Large intestine (tissue), 3 donors: ENCODE measurements at regions not wholly inside any gene's neighbourhood (a gene's known extent, or its start where the extent isn't known, plus 50 kb on each side); places are given as distances from the start of the nearest gene placed in this dataset.
A peak's percentile ranks its signal among the peaks of the same experiment; 100 is the strongest.

ENCODE experiments used
- DNase-seq, 2 donors: peaks; one replicate each; pipeline versions ENCODE4 v3.0.0 to v3.0.0-alpha.2; 2013
- H3K27ac ChIP-seq: one replicate; pipeline ENCODE4 v1.5.1; 2013; ENCODE audit warnings: low read length
- H3K27me3 ChIP-seq: 2 replicates; pipeline ENCODE4 v1.6.1; 2013; ENCODE audit warnings: low read length; ENCODE audit not compliant: control insufficient read depth, insufficient read depth
- H3K36me3 ChIP-seq: 2 replicates; pipeline ENCODE4 v1.6.1; 2013; ENCODE audit warnings: low read length; ENCODE audit not compliant: control insufficient read depth, insufficient read depth
- H3K4me1 ChIP-seq: one replicate; pipeline ENCODE4 v1.6.1; 2013; ENCODE audit warnings: low read length; ENCODE audit not compliant: control insufficient read depth, insufficient read depth
- H3K4me3 ChIP-seq: one replicate; pipeline ENCODE4 v1.5.1; 2013; ENCODE audit warnings: low read length
- H3K9me3 ChIP-seq: one replicate; pipeline ENCODE4 v1.6.1; 2013; ENCODE audit warnings: mild to moderate bottlenecking, low read depth, low read length, moderate library complexity; ENCODE audit not compliant: control insufficient read depth
- WGBS: methylation state at CpG from one replicate; pipeline ENCODE4 v1.1.5; 2013; ENCODE audit warnings: low lambda C conversion rate; ENCODE audit not compliant: insufficient coverage; 5-methylcytosine and 5-hydroxymethylcytosine counted together

- H3K36me3 ChIP-seq, result no peaks in the 10 kb centered on the region
- no peak overlapping the region for H3K27ac ChIP-seq
- H3K4me3 ChIP-seq, result no peak overlapping the region
- no peak for DNase-seq
- no peaks in the 10 kb centered on the region for H3K4me1 ChIP-seq
- H3K27me3 ChIP-seq, result no peaks in the 10 kb centered on the region
- no peaks in the 10 kb centered on the region for H3K9me3 ChIP-seq
Observed at GRCh38 chr4:33162122-33162521, 2442.0 kb downstream of the PCDH7 start.

DNA sequence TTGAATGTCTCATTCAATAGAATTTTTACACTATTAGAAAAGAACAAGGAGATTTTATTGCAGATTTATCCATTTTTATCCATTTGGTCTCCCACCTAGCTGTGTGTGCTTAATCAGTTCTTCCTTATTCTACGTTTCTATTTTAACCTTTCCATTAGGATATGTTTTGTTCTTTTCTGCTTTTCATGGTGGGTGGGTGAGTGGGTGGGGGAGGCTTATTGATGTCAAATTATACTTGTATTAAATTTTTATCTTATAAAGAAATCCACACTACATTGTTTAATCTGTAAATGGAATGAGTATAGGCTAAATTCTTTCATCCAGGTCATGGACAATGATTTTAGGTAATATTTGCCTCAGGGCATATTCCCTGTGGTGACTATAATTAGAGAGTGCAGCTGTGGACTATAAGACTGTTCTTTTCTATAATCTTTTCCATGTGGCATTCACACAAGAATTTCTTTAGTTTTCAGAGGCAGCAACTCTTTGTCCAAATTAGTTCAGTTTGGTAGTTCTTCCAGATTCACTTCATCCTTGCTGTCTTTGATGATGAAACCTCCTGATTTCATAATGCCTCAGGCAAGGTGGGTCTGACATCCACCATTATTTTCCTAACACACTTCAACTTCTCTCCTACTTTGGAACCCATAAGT, 2451.8 kb downstream of the PCDH7 start:
- no peaks in the 10 kb centered on the region for H3K27me3 ChIP-seq
- H3K27ac ChIP-seq, result no peak overlapping the region
- no peak for DNase-seq
- no peaks in the 10 kb centered on the region for H3K36me3 ChIP-seq
- no peak overlapping the region for H3K4me3 ChIP-seq
- no peaks in the 10 kb centered on the region for H3K4me1 ChIP-seq
- no peaks in the 10 kb centered on the region for H3K9me3 ChIP-seq
- WGBS, result 100% methylated on average over 1 of the region's 1 CpG

- H3K9me3 ChIP-seq, result no peaks in the 10 kb centered on the region
- H3K4me1 ChIP-seq, result no peaks in the 10 kb centered on the region
- H3K27ac ChIP-seq, result no peak overlapping the region
- WGBS, result no CpG with 5 or more reads among the region's 1 CpG
- H3K4me3 ChIP-seq, result no peak overlapping the region
- H3K36me3 ChIP-seq, result no peaks in the 10 kb centered on the region
- no peak for DNase-seq
- no peaks in the 10 kb centered on the region for H3K27me3 ChIP-seq
Observed at GRCh38 chr4:33176566-33176965, 2456.4 kb downstream of the PCDH7 start.

DNA sequence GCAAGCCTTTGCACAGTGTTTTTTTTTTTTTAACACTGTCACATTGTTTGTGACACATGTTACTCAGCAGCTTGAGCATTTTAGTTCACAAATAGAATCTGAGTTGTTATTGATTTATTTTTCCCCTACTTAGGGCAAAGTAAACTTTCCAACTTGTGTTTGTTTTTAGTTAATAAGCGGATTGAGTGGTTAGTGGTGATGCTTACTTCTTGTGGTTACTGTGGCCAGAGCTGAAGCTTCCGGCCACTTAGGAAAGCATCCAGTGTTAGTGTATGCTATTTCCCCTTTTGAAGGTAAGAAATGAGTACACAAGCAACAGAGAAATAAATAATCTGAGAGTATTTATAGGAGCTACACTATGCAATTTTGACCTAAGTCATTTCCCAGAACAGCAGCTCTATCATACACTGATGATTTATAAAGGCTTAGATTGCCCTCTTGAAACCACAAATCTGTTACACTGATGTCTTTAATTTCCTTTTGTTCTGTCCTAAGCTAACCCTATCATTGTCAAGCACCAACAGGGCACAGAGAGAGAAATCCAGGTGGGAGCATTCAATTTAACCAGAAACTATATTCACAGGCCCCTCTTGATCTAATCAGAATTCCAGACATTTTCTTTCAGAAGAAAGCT, 2464.6 kb downstream of the PCDH7 start:
- Histone ChIP-seq H3K9me3 (no peaks in the 10 kb centered on the region), H3K4me1 (no peaks in the 10 kb centered on the region), H3K27me3 (no peaks in the 10 kb centered on the region), H3K4me3 (no peak overlapping the region), H3K36me3 (no peaks in the 10 kb centered on the region), H3K27ac (no peak overlapping the region)
- peak; percentile 5 to 12 for DNase-seq
- WGBS, result 67% methylated on average over 2 of the region's 2 CpGs

DNA sequence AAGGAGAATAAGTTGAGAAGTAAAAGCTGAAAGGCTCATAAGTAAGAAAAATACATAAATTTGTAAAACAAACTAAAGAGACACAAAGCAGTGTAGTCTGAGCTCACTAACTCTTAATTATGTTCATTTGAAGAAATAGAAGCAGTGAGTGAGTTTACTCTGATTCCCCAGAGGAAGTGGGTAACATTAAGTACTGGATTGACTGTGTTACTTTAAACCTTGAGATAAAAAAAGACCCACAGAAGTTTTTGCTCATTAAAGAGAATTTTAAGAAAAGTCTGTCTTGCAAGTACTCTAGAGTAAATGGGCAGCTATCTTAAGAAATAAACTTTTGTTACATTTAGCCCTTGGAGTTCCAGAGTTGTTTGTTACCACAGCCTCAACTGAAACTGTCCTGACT, 2466.9 kb downstream of the PCDH7 start:
- no peak for DNase-seq
- Histone ChIP-seq H3K36me3 (no peaks in the 10 kb centered on the region), H3K9me3 (no peaks in the 10 kb centered on the region), H3K27ac (no peak overlapping the region), H3K27me3 (no peaks in the 10 kb centered on the region), H3K4me3 (no peak overlapping the region), H3K4me1 (no peaks in the 10 kb centered on the region)

- WGBS, result no CpG with 5 or more reads among the region's 6 CpGs
- Histone ChIP-seq H3K4me3 (no peak overlapping the region), H3K4me1 (no peaks in the 10 kb centered on the region)
Observed at GRCh38 chr4:33188733-33189132, 2468.6 kb downstream of the PCDH7 start.

DNA sequence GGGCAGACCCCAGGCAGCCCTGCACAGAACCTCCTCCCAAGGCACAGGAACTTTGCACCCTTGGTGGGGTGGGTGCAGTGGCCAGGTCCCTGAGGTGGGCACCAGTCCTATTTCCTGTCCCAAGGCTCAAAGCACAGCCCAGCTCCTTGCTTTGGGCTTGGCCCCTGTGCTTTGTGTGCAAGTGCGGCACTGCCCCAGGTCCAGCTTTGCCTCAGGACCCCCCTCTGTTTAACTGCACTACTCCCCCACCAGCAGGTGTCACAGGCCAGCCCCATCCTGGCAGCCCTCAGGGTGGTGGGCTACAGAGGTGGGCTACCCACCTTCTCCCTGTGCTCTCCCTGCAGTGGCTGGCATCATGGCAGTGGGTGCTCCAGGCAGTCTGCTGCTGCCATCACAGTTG, 2469.0 kb downstream of the PCDH7 start:
- Histone ChIP-seq H3K4me3 (no peak overlapping the region), H3K27me3 (no peaks in the 10 kb centered on the region), H3K9me3 (no peaks in the 10 kb centered on the region), H3K27ac (no peak overlapping the region), H3K4me1 (no peaks in the 10 kb centered on the region), H3K36me3 (no peaks in the 10 kb centered on the region)
- no CpG with 5 or more reads among the region's 1 CpG for WGBS
- DNase-seq, result no peak

More at GRCh38 chr4:33188733-33189132, 2468.6 kb downstream of the PCDH7 start:
- no peak overlapping the region for H3K27ac ChIP-seq
- no peaks in the 10 kb centered on the region for H3K27me3 ChIP-seq
- DNase-seq, result no peak
- no peaks in the 10 kb centered on the region for H3K9me3 ChIP-seq
- no peaks in the 10 kb centered on the region for H3K36me3 ChIP-seq

- no peak overlapping the region for H3K4me3 ChIP-seq
- no peak for DNase-seq
- H3K9me3 ChIP-seq, result no peaks in the 10 kb centered on the region
- H3K4me1 ChIP-seq, result no peaks in the 10 kb centered on the region
- no peaks in the 10 kb centered on the region for H3K27me3 ChIP-seq
- H3K27ac ChIP-seq, result no peak overlapping the region
- no CpG with 5 or more reads among the region's 2 CpGs for WGBS
- H3K36me3 ChIP-seq, result no peaks in the 10 kb centered on the region
Observed at GRCh38 chr4:33193109-33193508, 2472.9 kb downstream of the PCDH7 start.

DNA sequence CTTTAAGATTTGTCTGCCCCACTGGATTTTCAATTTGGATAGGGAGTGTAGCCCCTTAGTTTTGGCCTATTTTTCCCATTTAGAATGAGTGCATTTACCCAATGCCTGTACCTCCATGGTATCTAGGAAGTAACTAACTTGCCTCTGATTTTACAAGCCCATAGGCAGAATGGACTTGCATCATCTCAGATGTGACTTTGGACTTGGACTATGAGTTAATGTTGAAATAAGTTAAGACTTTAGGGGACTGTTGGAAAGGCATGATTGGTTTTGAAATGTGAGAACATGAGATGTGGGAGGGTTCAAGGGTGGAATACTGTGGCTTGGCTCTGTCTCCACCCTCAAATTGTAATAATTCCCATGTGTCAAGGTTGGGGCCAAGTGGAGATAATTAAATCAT, 2480.2 kb downstream of the PCDH7 start:
- Histone ChIP-seq H3K27me3 (no peaks in the 10 kb centered on the region), H3K4me1 (no peaks in the 10 kb centered on the region), H3K4me3 (no peak overlapping the region), H3K27ac (no peak overlapping the region), H3K36me3 (no peaks in the 10 kb centered on the region), H3K9me3 (peaks cover 3% of the 10 kb centered on the region)
- no peak for DNase-seq

GRCh38 chr4:33218238-33218637, 2498.1 kb downstream of the PCDH7 start:
- H3K27me3 ChIP-seq, result no peaks in the 10 kb centered on the region
- H3K4me3 ChIP-seq, result no peak overlapping the region
- H3K9me3 ChIP-seq, result no peaks in the 10 kb centered on the region
- no peak overlapping the region for H3K27ac ChIP-seq
- no CpG with 5 or more reads among the region's 5 CpGs for WGBS
- no peaks in the 10 kb centered on the region for H3K36me3 ChIP-seq
- H3K4me1 ChIP-seq, result no peaks in the 10 kb centered on the region
- no peak for DNase-seq

- Histone ChIP-seq H3K4me1 (no peaks in the 10 kb centered on the region), H3K36me3 (no peaks in the 10 kb centered on the region), H3K27ac (no peak overlapping the region), H3K9me3 (no peaks in the 10 kb centered on the region), H3K27me3 (no peaks in the 10 kb centered on the region), H3K4me3 (no peak overlapping the region)
- DNase-seq, result no peak
- 71% methylated on average over 1 of the region's 2 CpGs for WGBS
Observed at GRCh38 chr4:33226133-33226532, 2506.0 kb downstream of the PCDH7 start.
